Mammary epithelial cell (primary cell): ENCODE measurements at regions not wholly inside any gene's neighbourhood (a gene's known extent, or its start where the extent isn't known, plus 50 kb on each side); places are given as distances from the start of the nearest gene placed in this dataset.

Experiments
- CTCF ChIP-seq, 2 donors: IDR thresholded peaks in 1 of 2; conservative IDR thresholded peaks in 1 of 2; 2 replicates each; pipeline ENCODE4 v1.5.1; 2011 to 2012; ENCODE audit warnings: inconsistent platforms in 2 of 2, low read length in 2 of 2, mild to moderate bottlenecking in 2 of 2, control low read depth in 1 of 2, low read depth in 1 of 2; ENCODE audit not compliant: insufficient read depth in 1 of 2; ENCODE audit errors: extremely low read depth in 1 of 2
- EZH2 ChIP-seq: IDR thresholded peaks from 2 replicates; pipeline ENCODE4 v1.6.1; 2012; ENCODE audit warnings: low read length, inconsistent platforms, borderline replicate concordance

GRCh38 chr6:137749696-137750211, 117.3 kb upstream of the TNFAIP3 start:
- TF ChIP-seq EZH2: no peak
- TF ChIP-seq CTCF (conservative IDR thresholded peaks at IDR 0.05 in 1 of 2, IDR thresholded peaks at IDR 0.05 in 1 of 2; ENCODE audit: extremely low read depth in 1 of 2, insufficient read depth in 1 of 2, low read depth in 1 of 2, low read length in 2 of 2): no peak
